Hematopoietic multipotent progenitor cell (in vitro differentiated cells): ENCODE measurements at regions not wholly inside any gene's neighbourhood (a gene's known extent, or its start where the extent isn't known, plus 50 kb on each side); places are given as distances from the start of the nearest gene placed in this dataset.
"Not testable (repeated sequence)": the region's sequence is repeated elsewhere in the genome, so short reads cannot be mapped to it uniquely, and the experiment has no call there.

Source experiments
- DNase-seq, 3 donors: peaks; one replicate each; pipeline ENCODE4 v3.0.0-alpha.2; 2011 to 2015; ENCODE audit warnings: low read depth in 2 of 3, low spot score in 2 of 3

- no peak for DNase-seq
These were observed 262.5 kb downstream of the SOX2 start for GRCh38 chr3:181974198-181974597.

GRCh38 chr3:181976526-181976925 lies 264.8 kb downstream of the SOX2 start:
- DNase-seq: no peak

GRCh38 chr3:181985386-181985785 lies 273.7 kb downstream of the SOX2 start:
- no peak for DNase-seq

GRCh38 chr3:181987736-181988135 lies 276.0 kb downstream of the SOX2 start:
- DNase-seq: no peak

GRCh38 chr3:181998828-181999227 lies 287.1 kb downstream of the SOX2 start:
- DNase-seq: no peak

GRCh38 chr3:181999314-181999713 lies 287.6 kb downstream of the SOX2 start:
- DNase-seq: no peak

GRCh38 chr3:182000447-182000846 lies 288.7 kb downstream of the SOX2 start:
- no peak for DNase-seq

GRCh38 chr3:182005219-182005618 lies 293.5 kb downstream of the SOX2 start:
- no peak for DNase-seq

GRCh38 chr3:182005701-182006100 lies 294.0 kb downstream of the SOX2 start:
- peak in 2 of 3 donors; percentile 13 to 23 for DNase-seq

GRCh38 chr3:182006431-182006830 lies 294.7 kb downstream of the SOX2 start:
- DNase-seq: no peak

GRCh38 chr3:182007441-182007840 lies 295.7 kb downstream of the SOX2 start:
- no peak for DNase-seq

- DNase-seq: no peak
These were observed 306.6 kb downstream of the SOX2 start for GRCh38 chr3:182018361-182018760.

GRCh38 chr3:182019926-182020325 lies 308.2 kb downstream of the SOX2 start:
- no peak for DNase-seq

GRCh38 chr3:182023843-182024242 lies 312.1 kb downstream of the SOX2 start:
- no peak for DNase-seq

GRCh38 chr3:182027366-182027765 lies 315.6 kb downstream of the SOX2 start:
- no peak for DNase-seq

GRCh38 chr3:182028081-182028480 lies 316.4 kb downstream of the SOX2 start:
- DNase-seq: no peak

GRCh38 chr3:182034231-182034630 lies 322.5 kb downstream of the SOX2 start:
- DNase-seq: not testable (repeated sequence)

- no peak for DNase-seq
These were observed 323.6 kb downstream of the SOX2 start for GRCh38 chr3:182035324-182035723.

- no peak for DNase-seq
These were observed 324.7 kb downstream of the SOX2 start for GRCh38 chr3:182036382-182036781.

GRCh38 chr3:182041668-182042291 lies 330.1 kb downstream of the SOX2 start:
- no peak for DNase-seq

- no peak for DNase-seq
These were observed 334.0 kb downstream of the SOX2 start for GRCh38 chr3:182045736-182046135.

GRCh38 chr3:182046166-182046764 lies 334.5 kb downstream of the SOX2 start:
- DNase-seq: no peak

GRCh38 chr3:182050932-182051331 lies 339.2 kb downstream of the SOX2 start:
- DNase-seq: no peak
